ENCODE measurements at regions not wholly inside any gene's neighbourhood (a gene's known extent, or its start where the extent isn't known, plus 50 kb on each side); places are given as distances from the start of the nearest gene placed in this dataset.

GRCh38 chr20:58137651-58138265 is 90.7 kb downstream of the ANKRD60 start (continued):
- TF ChIP-seq, protein P1, sequence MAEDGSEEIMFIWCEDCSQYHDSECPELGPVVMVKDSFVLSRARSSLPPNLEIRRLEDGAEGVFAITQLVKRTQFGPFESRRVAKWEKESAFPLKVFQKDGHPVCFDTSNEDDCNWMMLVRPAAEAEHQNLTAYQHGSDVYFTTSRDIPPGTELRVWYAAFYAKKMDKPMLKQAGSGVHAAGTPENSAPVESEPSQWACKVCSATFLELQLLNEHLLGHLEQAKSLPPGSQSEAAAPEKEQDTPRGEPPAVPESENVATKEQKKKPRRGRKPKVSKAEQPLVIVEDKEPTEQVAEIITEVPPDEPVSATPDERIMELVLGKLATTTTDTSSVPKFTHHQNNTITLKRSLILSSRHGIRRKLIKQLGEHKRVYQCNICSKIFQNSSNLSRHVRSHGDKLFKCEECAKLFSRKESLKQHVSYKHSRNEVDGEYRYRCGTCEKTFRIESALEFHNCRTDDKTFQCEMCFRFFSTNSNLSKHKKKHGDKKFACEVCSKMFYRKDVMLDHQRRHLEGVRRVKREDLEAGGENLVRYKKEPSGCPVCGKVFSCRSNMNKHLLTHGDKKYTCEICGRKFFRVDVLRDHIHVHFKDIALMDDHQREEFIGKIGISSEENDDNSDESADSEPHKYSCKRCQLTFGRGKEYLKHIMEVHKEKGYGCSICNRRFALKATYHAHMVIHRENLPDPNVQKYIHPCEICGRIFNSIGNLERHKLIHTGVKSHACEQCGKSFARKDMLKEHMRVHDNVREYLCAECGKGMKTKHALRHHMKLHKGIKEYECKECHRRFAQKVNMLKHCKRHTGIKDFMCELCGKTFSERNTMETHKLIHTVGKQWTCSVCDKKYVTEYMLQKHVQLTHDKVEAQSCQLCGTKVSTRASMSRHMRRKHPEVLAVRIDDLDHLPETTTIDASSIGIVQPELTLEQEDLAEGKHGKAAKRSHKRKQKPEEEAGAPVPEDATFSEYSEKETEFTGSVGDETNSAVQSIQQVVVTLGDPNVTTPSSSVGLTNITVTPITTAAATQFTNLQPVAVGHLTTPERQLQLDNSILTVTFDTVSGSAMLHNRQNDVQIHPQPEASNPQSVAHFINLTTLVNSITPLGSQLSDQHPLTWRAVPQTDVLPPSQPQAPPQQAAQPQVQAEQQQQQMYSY (CRISPR knock-in tag; IDR thresholded peaks at IDR 0.05) = no peak
- no peak for TF ChIP-seq EP300 (IDR thresholded peaks at IDR 0.05; ENCODE audit: borderline replicate concordance in 1 of 2, control insufficient read depth in 1 of 2, low read depth in 2 of 2, low read length in 2 of 2)
- no peak for TF ChIP-seq CUX1 (IDR thresholded peaks at IDR 0.05; ENCODE audit: insufficient replicate concordance, low read depth, low read length)
- no peak for TF ChIP-seq CREM (IDR thresholded peaks at IDR 0.05; ENCODE audit: low read depth)
- no peak for TF ChIP-seq CHD1 (IDR thresholded peaks at IDR 0.05; ENCODE audit: low read depth, low read length)
- TF ChIP-seq REST (IDR thresholded peaks at IDR 0.05; ENCODE audit: low read depth, low read length) = no peak
- no peak for TF ChIP-seq POLR2AphosphoS2 (IDR thresholded peaks at IDR 0.05; ENCODE audit: low read depth, low read length)

Measured in GM12878 (cell line).